Esophagus squamous epithelium (tissue), 4 donors: ENCODE measurements at regions not wholly inside any gene's neighbourhood (a gene's known extent, or its start where the extent isn't known, plus 50 kb on each side); places are given as distances from the start of the nearest gene placed in this dataset.

Experiments
- CTCF ChIP-seq, 6 experiments: fragments of 450-650 bp in 4 of 6; fragments of 200-600 bp in 2 of 6; sonication (generic) in 2 of 6; IDR thresholded peaks; one replicate each; pipeline ENCODE4 v1.5.1; 2016 to 2019; ENCODE audit warnings: antibody characterized with exemption in 6 of 6, mild to moderate bottlenecking in 4 of 6, moderate library complexity in 4 of 6
- POLR2A ChIP-seq, 4 donors: fragments of 450-650 bp; IDR thresholded peaks; one replicate each; pipeline ENCODE4 v1.6.1; 2017; ENCODE audit warnings: antibody characterized with exemption in 4 of 4, mild to moderate bottlenecking in 4 of 4, moderate library complexity in 3 of 4

- TF ChIP-seq CTCF (IDR thresholded peaks at IDR 0.05) (no peak), POLR2A (IDR thresholded peaks at IDR 0.05) (no peak)
These were observed 308.1 kb upstream of the IRX1 start for GRCh38 chr5:3287516-3287915.
